RPMI7951 (cell line): ENCODE measurements at regions not wholly inside any gene's neighbourhood (a gene's known extent, or its start where the extent isn't known, plus 50 kb on each side); places are given as distances from the start of the nearest gene placed in this dataset.

ENCODE experiments used
- DNase-seq: peaks from one replicate; pipeline ENCODE4 v3.0.0-alpha.2; 2012; ENCODE audit warnings: low read depth

DNA sequence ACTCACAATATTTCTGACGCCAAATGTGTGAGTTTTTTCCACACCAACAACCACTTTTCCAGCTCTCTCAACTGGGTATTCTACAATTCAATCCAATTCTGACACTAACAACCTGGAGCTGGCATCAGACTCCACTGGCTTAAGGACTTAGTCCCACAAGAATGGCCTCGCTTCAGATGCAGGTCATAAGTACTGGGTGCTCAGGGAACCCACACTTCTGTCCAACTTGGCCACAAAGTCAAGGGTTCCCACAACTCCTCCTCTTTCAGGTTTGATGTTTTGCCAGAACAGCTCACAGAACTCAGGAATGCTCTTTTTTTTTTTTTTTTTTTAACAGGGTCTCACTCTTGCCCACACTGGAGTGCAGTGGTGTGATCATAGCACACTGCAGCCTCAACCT is 56.1 kb upstream of the TMC5 start:
- no peak for DNase-seq

DNA sequence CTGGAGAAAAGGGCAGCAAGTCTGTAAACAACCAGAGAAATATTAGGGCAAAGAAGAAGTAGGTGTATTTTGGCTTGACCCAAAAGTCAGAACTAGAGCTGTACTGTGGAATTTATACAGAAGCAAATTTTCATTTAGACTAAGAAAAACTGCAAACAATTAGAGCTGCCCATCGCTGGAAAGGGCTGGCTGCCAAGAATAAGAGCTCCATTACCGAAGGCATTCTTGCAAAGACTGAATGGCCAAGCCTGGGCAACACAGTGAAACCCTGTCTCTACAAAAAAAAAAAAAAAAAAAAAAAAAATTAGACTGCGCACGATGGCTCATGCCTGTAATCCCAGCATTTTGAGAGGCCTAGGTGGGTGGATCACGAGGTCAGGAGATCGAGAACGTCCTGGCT is 53.9 kb upstream of the TMC5 start:
- DNase-seq: no peak

DNA sequence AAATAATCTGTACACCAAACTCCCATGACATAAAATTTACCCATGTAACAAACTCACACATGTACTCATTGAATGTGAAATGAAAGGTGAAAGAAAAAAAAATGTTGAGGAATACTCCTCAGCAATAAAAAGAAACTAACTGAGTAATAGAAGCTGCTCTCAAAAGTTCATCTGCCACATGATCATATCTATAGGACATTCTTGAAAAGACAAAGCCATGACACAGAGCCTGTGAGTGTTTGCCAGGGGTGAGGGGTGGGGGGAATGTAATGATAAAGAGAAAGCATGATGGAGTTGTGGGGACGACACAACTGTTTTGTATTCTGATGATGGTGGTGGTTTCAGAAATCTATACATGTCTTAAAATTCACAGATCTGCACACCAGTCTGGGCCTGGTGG is 52.2 kb upstream of the TMC5 start:
- no peak for DNase-seq

DNA sequence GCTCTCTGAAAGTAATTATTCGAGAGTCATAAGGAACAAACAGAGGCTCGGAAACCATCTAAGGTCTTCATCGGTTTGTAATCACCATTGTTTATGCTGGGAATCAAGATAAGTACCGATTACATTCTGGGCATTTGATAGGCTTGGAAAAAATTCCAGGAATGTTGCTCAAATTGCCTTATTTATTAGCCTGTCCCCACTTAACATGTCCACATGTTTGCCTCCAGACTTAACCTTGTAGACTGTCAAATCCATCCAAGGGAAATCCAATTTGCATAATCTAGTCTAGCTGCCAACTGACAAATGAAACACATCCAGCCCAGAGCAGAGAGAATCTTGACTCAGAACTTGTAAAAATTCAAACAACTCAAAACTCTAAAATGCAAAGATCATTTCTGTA is 51.3 kb upstream of the TMC5 start:
- peak; percentile 8 for DNase-seq

DNA sequence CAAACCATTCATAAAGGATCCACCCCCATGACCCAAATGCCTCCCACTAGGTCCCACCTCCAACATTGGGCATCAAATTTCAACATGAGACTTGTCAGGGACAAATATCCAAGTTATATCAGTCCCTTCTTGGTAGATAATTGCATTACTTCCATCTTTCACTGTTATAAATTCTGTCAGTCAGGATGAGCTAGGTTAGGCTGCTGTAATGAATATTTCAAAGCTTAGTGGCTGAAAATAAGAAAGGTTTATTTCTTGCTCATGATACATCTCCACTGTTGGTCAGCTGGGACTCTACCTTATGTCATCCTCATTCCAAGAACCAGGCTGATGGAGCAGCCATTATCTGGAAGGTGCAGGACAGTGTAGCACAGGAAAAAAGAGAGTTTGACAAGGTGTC is 50.3 kb upstream of the TMC5 start:
- DNase-seq: no peak
